SK-N-SH (cell line): ENCODE measurements at regions not wholly inside any gene's neighbourhood (a gene's known extent, or its start where the extent isn't known, plus 50 kb on each side); places are given as distances from the start of the nearest gene placed in this dataset.

Experiments
- CTCF ChIA-PET: fragments of 300-600, 350-600 bp; formaldehyde crosslinking; extraction: SDS; loops from one replicate; lab custom pipeline; 2021; lab: Yijun Ruan, JAX
- POLR2A ChIA-PET: fragments of 350-600 bp; sonication (Branson Sonifier 250); formaldehyde crosslinking; extraction: SDS; loops from one replicate; lab custom pipeline; 2020; ENCODE audit warnings: antibody characterized with exemption, inconsistent platforms; lab: Yijun Ruan, JAX
- DNase-seq: peaks from one replicate; pipeline ENCODE4 v3.0.0; 2012
- H2AFZ ChIP-seq: fragments of 200-600 bp; sonication (generic); 2 replicates; pipeline ENCODE4 v1.8.1; 2016; ENCODE audit warnings: antibody characterized with exemption, mild to moderate bottlenecking, low read depth
- H3F3A ChIP-seq: fragments of 200-600 bp; sonication (generic); replicated peaks from 2 replicates; pipeline ENCODE3; 2016; ENCODE audit warnings: antibody characterized with exemption, mild to moderate bottlenecking; ENCODE audit not compliant: insufficient read depth
- H3K27ac ChIP-seq, 2 experiments: fragments of 200-500 bp in 1 of 2; fragments of 200-600 bp in 1 of 2; sonication (Bioruptor generic) in 1 of 2; sonication (generic), shearing (Covaris generic) in 1 of 2; 2 replicates each; pipeline versions ENCODE4 v1.5.1 to v1.6.1; 2014 to 2016; ENCODE audit warnings: low read depth in 2 of 2, inconsistent platforms in 1 of 2, low read length in 1 of 2, mild to moderate bottlenecking in 1 of 2, mixed read lengths in 1 of 2
- H3K27me3 ChIP-seq: fragments of 200-600 bp; sonication (generic), shearing (Covaris generic); 2 replicates; pipeline ENCODE4 v1.6.1; 2016; ENCODE audit warnings: mixed run types; ENCODE audit not compliant: insufficient read depth
- H3K36me3 ChIP-seq, 2 experiments: fragments of 200-500 bp in 1 of 2; fragments of 200-600 bp in 1 of 2; sonication (Bioruptor generic) in 1 of 2; sonication (generic) in 1 of 2; replicated peaks in 1 of 2; 2 replicates each; pipeline versions ENCODE3 to v1.5.1; 2014 to 2016; ENCODE audit warnings: low read length in 1 of 2, mild to moderate bottlenecking in 1 of 2; ENCODE audit not compliant: insufficient read depth in 2 of 2, control insufficient read depth in 1 of 2
- H3K4me1 ChIP-seq, 2 experiments: fragments of 200-500 bp in 1 of 2; fragments of 200-600 bp in 1 of 2; sonication (Bioruptor generic) in 1 of 2; sonication (generic), shearing (Covaris generic) in 1 of 2; 2 replicates each; pipeline versions ENCODE4 v1.5.1 to v1.6.1; 2014 to 2016; ENCODE audit warnings: low read depth in 1 of 2, low read length in 1 of 2, mixed run types in 1 of 2; ENCODE audit not compliant: insufficient read depth in 2 of 2, control insufficient read depth in 1 of 2
- H3K4me2 ChIP-seq: fragments of 200-600 bp; sonication (generic), shearing (Covaris generic); 2 replicates; pipeline ENCODE4 v1.6.1; 2017; ENCODE audit warnings: mixed run types
- H3K4me3 ChIP-seq, 2 experiments: fragments of 200-500 bp in 1 of 2; fragments of 200-600 bp in 1 of 2; sonication (Bioruptor generic) in 1 of 2; sonication (generic), shearing (Covaris generic) in 1 of 2; 2 replicates each; pipeline versions ENCODE4 v1.5.1 to v1.8.1; 2014 to 2016; ENCODE audit warnings: low read depth in 2 of 2, inconsistent platforms in 1 of 2, low read length in 1 of 2, mild to moderate bottlenecking in 1 of 2, mixed read lengths in 1 of 2, moderate library complexity in 1 of 2
- H3K79me2 ChIP-seq: fragments of 200-600 bp; sonication (generic); 2 replicates; pipeline ENCODE4 v1.8.1; 2017; ENCODE audit warnings: mild to moderate bottlenecking; ENCODE audit not compliant: insufficient read depth
- H3K9ac ChIP-seq: fragments of 200-600 bp; sonication (generic); 2 replicates; pipeline ENCODE4 v1.6.1; 2017; ENCODE audit warnings: mixed run types
- H3K9me2 ChIP-seq: fragments of 200-600 bp; sonication (generic); 2 replicates; pipeline ENCODE4 v1.6.1; 2017; ENCODE audit warnings: mixed run types
- H3K9me3 ChIP-seq: fragments of 200-600 bp; sonication (generic); 2 replicates; pipeline ENCODE4 v1.6.1; 2017; ENCODE audit warnings: mixed run types, mild to moderate bottlenecking, moderate library complexity
- H4K20me1 ChIP-seq: fragments of 200-600 bp; sonication (generic); 2 replicates; pipeline ENCODE4 v1.6.1; 2017; ENCODE audit warnings: mild to moderate bottlenecking, mixed run types; ENCODE audit not compliant: insufficient read depth
- CHD2 ChIP-seq: fragments of 150-350 bp; IDR thresholded peaks from 2 replicates; pipeline ENCODE4 v1.6.1; 2018; ENCODE audit warnings: low read length; ENCODE audit not compliant: partially characterized antibody
- CTCF ChIP-seq: fragments of 200-600 bp; sonication (generic); IDR thresholded peaks from 2 replicates; pipeline ENCODE4 v1.6.1; 2017; ENCODE audit warnings: antibody characterized with exemption, mild to moderate bottlenecking, moderate library complexity
- EP300 ChIP-seq, 2 experiments: IDR thresholded peaks; 2 replicates each; pipeline versions ENCODE4 v1.4.0 to v1.6.1; 2012; ENCODE audit warnings: borderline replicate concordance in 1 of 2, low read depth in 1 of 2, low read length in 1 of 2
- FOSL2 ChIP-seq: IDR thresholded peaks from 2 replicates; pipeline ENCODE4 v1.4.0; 2012; ENCODE audit warnings: low read depth, mild to moderate bottlenecking, moderate library complexity, borderline replicate concordance
- FOXJ3 ChIP-seq: sonication (generic); formaldehyde crosslinking; IDR thresholded peaks from 2 replicates; pipeline ENCODE4 v1.5.1; 2020; ENCODE audit warnings: mild to moderate bottlenecking, missing genetic modification reagents
- MAX ChIP-seq: IDR thresholded peaks from 2 replicates; pipeline ENCODE4 v1.4.0; 2012; ENCODE audit warnings: low read depth
- MXI1 ChIP-seq: IDR thresholded peaks from 2 replicates; pipeline ENCODE4 v1.6.1; 2012; ENCODE audit warnings: mild to moderate bottlenecking, low read depth, low read length, improper control_type of control experiment
- POLR2AphosphoS5 ChIP-seq: IDR thresholded peaks from 2 replicates; pipeline ENCODE4 v1.6.1; 2012; ENCODE audit warnings: low read depth, low read length
- ZBTB33 ChIP-seq: IDR thresholded peaks from 2 replicates; pipeline ENCODE4 v1.4.0; 2012; ENCODE audit warnings: low read depth, borderline replicate concordance
- TF ChIP-seq, protein P1 (sequence below): IDR thresholded peaks from 2 replicates; pipeline ENCODE4 v1.4.0; 2012; ENCODE audit warnings: low read depth, borderline replicate concordance
- TF ChIP-seq, protein P2 (sequence below): fragments of 150-350 bp; IDR thresholded peaks from 2 replicates; pipeline ENCODE4 v1.6.1; 2017; ENCODE audit warnings: antibody characterized with exemption, low read length, low read depth, borderline replicate concordance

GRCh38 chr3:30167541-30168011, 438.8 kb upstream of the TGFBR2 start (continued):
- TF ChIP-seq CTCF (no peak), EP300 (IDR thresholded peaks at IDR 0.05; ENCODE audit: borderline replicate concordance in 1 of 2, low read depth in 1 of 2, low read length in 1 of 2) (0 out of 4 replicates have a peak, but pooled peaks of 1 of the 2 experiments have one; percentile 30), FOSL2 (peak; percentile 15; the same call in 1 of the 2 replicates), FOXJ3 (CRISPR knock-in tag) (no peak), MAX (no peak), MXI1 (no peak)
- TF ChIP-seq, protein P1, sequence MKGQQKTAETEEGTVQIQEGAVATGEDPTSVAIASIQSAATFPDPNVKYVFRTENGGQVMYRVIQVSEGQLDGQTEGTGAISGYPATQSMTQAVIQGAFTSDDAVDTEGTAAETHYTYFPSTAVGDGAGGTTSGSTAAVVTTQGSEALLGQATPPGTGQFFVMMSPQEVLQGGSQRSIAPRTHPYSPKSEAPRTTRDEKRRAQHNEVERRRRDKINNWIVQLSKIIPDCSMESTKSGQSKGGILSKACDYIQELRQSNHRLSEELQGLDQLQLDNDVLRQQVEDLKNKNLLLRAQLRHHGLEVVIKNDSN, result no peak

DNA sequence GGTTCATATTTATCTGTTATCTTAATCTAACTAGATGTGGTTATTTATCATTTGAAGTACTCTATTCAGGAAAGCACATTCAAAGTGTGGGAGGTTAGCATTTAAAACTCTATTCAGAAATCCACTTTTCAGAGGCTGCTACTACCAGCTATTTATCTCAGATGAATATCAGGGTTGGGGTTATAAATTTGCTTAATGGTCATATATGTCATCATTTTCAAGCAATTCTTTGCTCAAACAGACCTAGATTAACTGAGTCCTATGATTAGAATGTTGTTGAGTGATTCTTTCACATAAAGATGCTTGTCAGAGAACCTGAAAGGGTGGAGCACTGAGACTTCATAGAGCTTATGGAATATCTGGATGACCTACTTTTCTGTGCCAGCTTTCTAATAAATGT, 436.9 kb upstream of the TGFBR2 start:
- Histone ChIP-seq H3K79me2 (no peaks in the 10 kb centered on the region), H3K36me3 (peaks cover 0 to 8% of the 10 kb centered on the region in 2 experiments), H3F3A (peaks cover 4% of the 10 kb centered on the region), H3K9ac (no peak overlapping the region), H3K27me3 (no peaks in the 10 kb centered on the region), H3K9me3 (0 out of 2 replicates have a peak, but pooled peaks cover 6% of the 10 kb centered on the region), H2AFZ (no peak overlapping the region), H3K4me2 (no peak overlapping the region), H3K4me1 (peaks cover 0 to 3% of the 10 kb centered on the region in 2 experiments; a peak in 2 of 4 replicates), H3K9me2 (no peaks in the 10 kb centered on the region), H3K4me3 (no peak overlapping the region), H3K27ac (no peak overlapping the region), H4K20me1 (no peaks in the 10 kb centered on the region)
- no peak for DNase-seq
- TF ChIP-seq CHD2, result no peak
- no peak for TF ChIP-seq MAX
- TF ChIP-seq, protein P2, sequence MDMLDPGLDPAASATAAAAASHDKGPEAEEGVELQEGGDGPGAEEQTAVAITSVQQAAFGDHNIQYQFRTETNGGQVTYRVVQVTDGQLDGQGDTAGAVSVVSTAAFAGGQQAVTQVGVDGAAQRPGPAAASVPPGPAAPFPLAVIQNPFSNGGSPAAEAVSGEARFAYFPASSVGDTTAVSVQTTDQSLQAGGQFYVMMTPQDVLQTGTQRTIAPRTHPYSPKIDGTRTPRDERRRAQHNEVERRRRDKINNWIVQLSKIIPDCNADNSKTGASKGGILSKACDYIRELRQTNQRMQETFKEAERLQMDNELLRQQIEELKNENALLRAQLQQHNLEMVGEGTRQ, result no peak
- TF ChIP-seq ZBTB33, result no peak
- TF ChIP-seq FOSL2, result no peak
- TF ChIP-seq POLR2AphosphoS5, result no peak
- TF ChIP-seq EP300 (IDR thresholded peaks at IDR 0.05; ENCODE audit: borderline replicate concordance in 1 of 2, low read depth in 1 of 2, low read length in 1 of 2), result peak in 1 of 2 experiments; percentile 49; a peak in 1 of 4 replicates
- no peak for TF ChIP-seq MXI1
- CTCF ChIA-PET, result interaction anchor here (1.5 to 4.7 kb wide), 2 partner anchors 29 to 128 kb away, joined by 4 to 15 read pairs; no protein-coding TSS in a partner anchor
- POLR2A ChIA-PET, result no interaction called here
